ENCODE measurements at regions not wholly inside any gene's neighbourhood (a gene's known extent, or its start where the extent isn't known, plus 50 kb on each side); places are given as distances from the start of the nearest gene placed in this dataset.

DNA sequence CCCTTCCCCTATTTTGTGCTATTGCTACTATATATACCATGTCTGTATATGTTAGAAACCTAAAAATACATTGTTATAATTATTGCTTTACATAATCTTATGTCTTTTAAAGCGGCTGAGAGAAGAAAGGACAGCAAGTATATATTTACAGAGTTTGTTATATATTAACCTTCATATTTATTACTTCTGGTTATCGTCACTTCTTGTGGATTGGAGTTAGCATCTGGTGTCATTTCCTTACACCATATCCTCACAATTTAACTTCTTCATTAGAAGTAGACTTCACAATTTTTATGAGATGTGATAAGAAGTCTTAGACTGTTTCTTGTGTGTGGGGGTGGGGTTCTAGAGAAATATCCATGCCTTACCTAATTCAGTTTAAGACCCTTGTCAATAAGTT, 123.1 kb downstream of the ATXN3L start:
- TF ChIP-seq, protein P1, sequence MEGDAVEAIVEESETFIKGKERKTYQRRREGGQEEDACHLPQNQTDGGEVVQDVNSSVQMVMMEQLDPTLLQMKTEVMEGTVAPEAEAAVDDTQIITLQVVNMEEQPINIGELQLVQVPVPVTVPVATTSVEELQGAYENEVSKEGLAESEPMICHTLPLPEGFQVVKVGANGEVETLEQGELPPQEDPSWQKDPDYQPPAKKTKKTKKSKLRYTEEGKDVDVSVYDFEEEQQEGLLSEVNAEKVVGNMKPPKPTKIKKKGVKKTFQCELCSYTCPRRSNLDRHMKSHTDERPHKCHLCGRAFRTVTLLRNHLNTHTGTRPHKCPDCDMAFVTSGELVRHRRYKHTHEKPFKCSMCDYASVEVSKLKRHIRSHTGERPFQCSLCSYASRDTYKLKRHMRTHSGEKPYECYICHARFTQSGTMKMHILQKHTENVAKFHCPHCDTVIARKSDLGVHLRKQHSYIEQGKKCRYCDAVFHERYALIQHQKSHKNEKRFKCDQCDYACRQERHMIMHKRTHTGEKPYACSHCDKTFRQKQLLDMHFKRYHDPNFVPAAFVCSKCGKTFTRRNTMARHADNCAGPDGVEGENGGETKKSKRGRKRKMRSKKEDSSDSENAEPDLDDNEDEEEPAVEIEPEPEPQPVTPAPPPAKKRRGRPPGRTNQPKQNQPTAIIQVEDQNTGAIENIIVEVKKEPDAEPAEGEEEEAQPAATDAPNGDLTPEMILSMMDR (IDR thresholded peaks at IDR 0.05) = no peak
- TF ChIP-seq POLR2A (IDR thresholded peaks at IDR 0.05) = no peak
